H7 (cell line): ENCODE measurements at regions not wholly inside any gene's neighbourhood (a gene's known extent, or its start where the extent isn't known, plus 50 kb on each side); places are given as distances from the start of the nearest gene placed in this dataset.
"Not testable (repeated sequence)": the region's sequence is repeated elsewhere in the genome, so short reads cannot be mapped to it uniquely, and the experiment has no call there.

Experiments
- DNase-seq: peaks from one replicate; pipeline ENCODE4 v3.0.0; 2012
- H3K27me3 ChIP-seq: 2 replicates; pipeline ENCODE4 v1.6.0; 2011; ENCODE audit warnings: mild to moderate bottlenecking, low read length; ENCODE audit not compliant: control insufficient read depth, insufficient read depth
- H3K36me3 ChIP-seq: replicated peaks from 2 replicates; pipeline ENCODE4 v1.5.1; 2011; ENCODE audit warnings: low read length; ENCODE audit not compliant: control insufficient read depth, insufficient read depth
- H3K4me3 ChIP-seq: 2 replicates; pipeline ENCODE4 v1.5.1; 2011; ENCODE audit warnings: low read depth, mild to moderate bottlenecking, control low read depth, low read length, moderate library complexity; ENCODE audit not compliant: insufficient read depth

DNA sequence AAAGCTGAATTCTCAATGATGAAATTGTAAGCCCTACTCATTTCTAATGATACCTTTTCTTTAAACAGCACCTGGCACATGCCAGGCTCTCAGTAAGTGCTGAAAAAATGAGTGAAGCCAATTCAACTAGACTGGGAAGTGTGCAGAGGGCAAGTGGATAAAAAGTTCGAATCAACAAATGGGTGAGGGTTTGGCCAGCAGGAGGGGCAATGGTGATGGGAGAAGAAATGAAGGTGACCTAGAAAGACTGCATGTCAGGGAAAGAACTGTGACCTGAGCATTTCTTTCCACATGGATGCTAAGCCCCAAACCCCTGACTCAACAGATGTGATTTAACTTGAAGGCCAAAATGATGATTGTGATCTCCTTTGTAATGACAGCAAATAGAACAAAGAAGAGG lies 54.6 kb downstream of the DKK1 start:
- H3K27me3 ChIP-seq = no peaks in the 10 kb centered on the region
- no peak overlapping the region for H3K4me3 ChIP-seq
- no peaks in the 10 kb centered on the region for H3K36me3 ChIP-seq
- peak; percentile 26 for DNase-seq

DNA sequence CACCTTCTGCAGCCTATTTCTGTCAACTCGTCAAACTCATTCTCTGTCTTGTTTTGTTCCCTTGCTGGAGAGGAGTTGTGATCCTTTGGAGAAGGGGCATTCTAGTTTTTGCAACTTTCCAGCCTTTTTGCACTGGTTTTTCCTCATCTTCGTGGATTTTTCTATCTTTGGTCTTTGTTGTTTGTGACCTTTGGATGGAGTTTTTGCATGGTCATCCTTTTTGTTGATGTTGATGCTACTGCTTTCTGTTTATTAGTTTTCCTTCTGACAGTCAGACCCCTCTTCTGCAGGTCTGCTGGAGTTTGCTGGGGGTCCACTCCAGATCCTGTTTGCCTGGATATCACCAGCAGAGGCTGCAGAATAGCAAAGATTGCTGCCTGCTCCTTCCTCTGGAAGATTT lies 60.1 kb downstream of the DKK1 start:
- not testable (repeated sequence) for DNase-seq, H3K4me3 ChIP-seq, H3K27me3 ChIP-seq, H3K36me3 ChIP-seq

DNA sequence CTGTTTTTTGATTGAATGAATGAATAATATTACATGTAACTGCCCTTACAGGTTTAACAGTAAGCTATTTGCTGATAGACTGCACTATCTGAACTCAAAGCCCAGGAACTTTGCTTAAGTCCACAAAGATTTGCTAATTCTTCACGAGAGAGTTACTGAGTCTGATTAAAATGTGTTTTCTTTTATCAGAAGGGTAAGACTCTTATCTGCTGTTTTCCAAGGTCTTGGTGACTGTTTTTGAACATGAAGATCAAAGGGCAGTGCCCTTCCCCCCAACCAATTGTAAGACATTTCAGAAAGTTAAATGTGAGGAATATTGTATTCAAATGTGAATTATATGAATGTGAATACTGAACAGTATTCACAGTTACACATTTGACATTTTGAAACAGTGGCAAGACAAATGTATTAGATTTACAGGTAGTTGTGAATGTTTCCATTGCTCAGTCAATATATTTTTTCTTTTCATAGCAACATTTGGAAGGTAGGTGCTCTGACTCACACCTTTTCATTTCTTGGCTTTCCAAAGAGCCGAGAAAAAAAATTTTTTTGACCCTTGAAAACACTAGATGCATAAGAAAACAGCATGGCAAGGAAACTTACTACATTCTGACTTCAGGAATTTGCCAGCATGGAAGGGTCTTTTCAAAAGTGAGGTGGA lies 62.7 kb downstream of the DKK1 start:
- no peaks in the 10 kb centered on the region for H3K36me3 ChIP-seq
- H3K4me3 ChIP-seq = no peak overlapping the region
- H3K27me3 ChIP-seq = no peaks in the 10 kb centered on the region; the same call in 1 of the 2 replicates
- DNase-seq = no peak

DNA sequence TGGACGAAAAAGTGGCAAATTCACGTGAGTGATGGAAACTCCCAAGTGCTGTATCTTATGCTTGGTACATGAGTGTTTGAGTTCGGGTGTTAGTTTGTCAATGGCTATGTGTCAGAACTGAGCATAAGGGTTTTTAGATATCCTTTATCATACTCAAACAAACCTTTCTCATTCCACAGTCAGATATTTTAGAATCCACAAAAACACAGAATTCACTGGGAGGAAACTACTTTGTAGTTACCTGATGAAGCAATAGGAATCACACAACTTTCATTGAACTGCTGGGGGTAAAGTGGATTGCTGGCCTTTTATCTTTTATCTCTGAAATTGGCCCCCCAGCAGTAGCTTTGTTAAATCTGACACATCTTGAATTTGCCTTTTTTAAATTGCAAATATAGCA lies 64.0 kb downstream of the DKK1 start:
- H3K36me3 ChIP-seq = no peaks in the 10 kb centered on the region
- no peak overlapping the region for H3K4me3 ChIP-seq
- H3K27me3 ChIP-seq = no peaks in the 10 kb centered on the region; the same call in 1 of the 2 replicates
- no peak for DNase-seq

DNA sequence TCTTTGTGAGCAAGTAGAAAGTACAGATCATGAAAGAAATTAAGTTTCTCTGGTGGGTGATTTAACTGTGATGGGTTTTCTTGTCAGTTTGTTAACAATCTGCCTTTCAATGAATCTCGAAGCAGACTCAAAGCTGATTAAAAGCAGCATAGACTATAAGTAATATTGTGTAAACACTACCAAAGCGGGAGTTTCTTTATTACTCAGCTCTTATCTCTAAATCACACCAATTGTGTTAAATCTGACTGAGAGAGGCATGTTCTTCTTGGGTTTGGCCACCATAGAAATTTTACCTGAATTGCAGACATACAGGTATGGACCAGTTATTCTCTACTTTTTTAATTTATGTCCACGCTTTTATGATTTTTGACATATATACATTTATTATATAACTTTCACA lies 65.2 kb downstream of the DKK1 start:
- H3K4me3 ChIP-seq = no peak overlapping the region
- H3K36me3 ChIP-seq = no peaks in the 10 kb centered on the region
- DNase-seq = no peak
- H3K27me3 ChIP-seq = no peaks in the 10 kb centered on the region; the same call in 1 of the 2 replicates

DNA sequence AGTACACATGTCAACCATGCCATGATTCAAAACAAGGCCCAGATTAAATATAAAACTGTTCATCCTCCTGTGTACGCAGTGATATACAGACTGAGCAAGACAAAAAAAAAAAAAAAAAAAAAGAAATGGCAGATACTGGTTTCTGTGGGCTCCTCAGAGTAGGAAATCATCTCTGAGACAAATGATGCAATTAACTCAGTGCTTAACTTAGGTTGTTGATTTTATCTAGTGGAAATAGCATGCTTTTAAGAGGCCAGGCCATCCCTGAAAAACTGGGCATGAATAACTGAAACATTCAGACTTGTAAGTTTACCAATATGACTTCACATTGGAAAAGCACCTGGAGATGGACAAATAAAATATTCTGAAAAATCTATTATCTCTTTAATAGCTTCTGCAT lies 69.0 kb downstream of the DKK1 start:
- DNase-seq = no peak
- no peaks in the 10 kb centered on the region for H3K27me3 ChIP-seq
- H3K4me3 ChIP-seq = no peak overlapping the region
- no peaks in the 10 kb centered on the region for H3K36me3 ChIP-seq

DNA sequence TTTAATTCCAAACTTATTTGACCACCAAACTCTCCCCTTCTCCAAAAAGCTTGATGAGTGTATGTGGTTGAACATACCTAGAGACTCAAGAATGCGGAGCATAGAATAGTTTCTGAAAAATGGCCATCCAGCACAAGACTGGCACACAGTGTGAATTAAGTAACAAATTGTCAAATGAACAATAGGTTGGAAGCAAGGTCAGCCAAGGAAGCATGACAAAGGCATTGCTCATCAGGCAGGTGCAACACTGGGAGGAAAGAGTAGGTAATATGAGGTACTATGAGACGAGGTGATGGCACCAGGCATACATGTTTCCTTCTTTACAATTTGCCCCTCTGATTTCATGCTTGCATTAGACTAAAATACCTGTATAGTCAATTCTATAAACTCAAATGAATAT lies 73.7 kb downstream of the DKK1 start:
- DNase-seq = no peak
- Histone ChIP-seq H3K4me3 (no peak overlapping the region), H3K36me3 (no peaks in the 10 kb centered on the region), H3K27me3 (no peaks in the 10 kb centered on the region)

DNA sequence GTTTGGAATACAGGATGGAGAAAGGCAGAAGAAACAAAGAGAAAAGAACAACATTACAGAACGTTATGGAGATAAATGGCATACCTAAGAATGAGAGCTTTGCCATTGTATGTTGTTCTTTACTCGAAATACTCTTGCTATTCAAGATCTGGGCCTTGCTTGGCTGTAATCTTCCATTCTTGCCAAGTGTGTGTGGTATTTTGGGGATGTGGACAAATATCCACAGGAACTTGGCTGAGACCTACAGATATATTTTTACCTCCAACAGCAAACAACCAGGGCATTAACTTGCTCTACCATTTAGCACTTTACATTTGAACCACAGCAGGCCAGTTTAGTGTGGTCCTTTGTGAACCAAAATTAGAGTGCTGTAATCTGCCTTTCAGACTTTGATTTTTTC lies 76.3 kb downstream of the DKK1 start:
- Histone ChIP-seq H3K4me3 (no peak overlapping the region), H3K27me3 (no peaks in the 10 kb centered on the region), H3K36me3 (no peaks in the 10 kb centered on the region)
- DNase-seq = no peak

DNA sequence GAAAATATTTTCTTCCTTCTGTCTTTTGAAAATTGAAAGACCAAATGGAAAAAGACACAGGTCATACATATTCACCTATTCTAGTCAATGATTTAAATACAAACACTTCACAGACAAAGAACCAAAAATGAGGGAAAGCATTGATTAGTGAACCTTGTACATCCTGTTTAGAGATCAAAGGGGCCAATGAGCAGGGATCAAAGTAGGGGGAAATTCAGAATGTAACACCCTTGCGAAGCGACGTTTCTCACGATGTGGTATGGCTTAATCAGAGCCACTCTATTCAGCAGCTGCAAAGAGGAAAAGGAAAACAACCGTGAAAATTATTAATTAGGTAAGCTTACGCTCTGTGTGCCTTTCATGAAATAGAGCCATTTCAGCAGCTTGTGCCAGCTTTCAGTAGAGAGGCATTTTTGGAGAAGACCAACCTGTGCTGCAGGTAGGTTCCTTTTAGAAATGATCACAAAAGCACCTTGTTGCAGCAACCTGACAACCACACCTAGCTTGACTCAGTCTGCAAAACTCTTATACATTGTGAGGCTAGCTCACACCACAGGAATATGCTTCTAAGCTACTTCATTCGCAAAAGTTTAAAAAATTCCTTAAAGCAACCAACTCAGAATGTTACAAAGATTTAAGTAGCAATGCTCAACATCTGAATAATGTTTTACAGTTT lies 78.0 kb downstream of the DKK1 start:
- H3K27me3 ChIP-seq = no peaks in the 10 kb centered on the region
- no peak for DNase-seq
- no peak overlapping the region for H3K4me3 ChIP-seq
- H3K36me3 ChIP-seq = no peaks in the 10 kb centered on the region

DNA sequence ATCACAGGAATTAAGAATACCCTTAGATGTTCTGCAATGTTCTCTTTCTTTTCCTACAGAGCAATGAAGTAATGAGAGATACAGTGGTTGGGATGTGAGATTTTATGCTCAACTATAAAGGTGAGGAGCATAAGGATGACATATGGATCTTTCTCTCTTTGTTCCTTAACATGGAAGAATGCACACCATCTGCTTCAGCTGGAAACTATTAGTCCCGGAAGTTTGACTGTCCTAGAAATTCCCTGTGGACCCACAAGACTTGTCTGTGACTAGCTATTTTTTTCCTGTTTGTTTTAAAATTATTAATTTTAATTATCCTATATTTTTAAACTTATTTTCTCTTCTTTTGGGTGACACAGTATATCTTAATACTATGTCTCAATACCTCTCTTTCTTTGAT lies 80.2 kb downstream of the DKK1 start:
- DNase-seq = no peak
- Histone ChIP-seq H3K4me3 (no peak overlapping the region), H3K36me3 (no peaks in the 10 kb centered on the region), H3K27me3 (no peaks in the 10 kb centered on the region)

DNA sequence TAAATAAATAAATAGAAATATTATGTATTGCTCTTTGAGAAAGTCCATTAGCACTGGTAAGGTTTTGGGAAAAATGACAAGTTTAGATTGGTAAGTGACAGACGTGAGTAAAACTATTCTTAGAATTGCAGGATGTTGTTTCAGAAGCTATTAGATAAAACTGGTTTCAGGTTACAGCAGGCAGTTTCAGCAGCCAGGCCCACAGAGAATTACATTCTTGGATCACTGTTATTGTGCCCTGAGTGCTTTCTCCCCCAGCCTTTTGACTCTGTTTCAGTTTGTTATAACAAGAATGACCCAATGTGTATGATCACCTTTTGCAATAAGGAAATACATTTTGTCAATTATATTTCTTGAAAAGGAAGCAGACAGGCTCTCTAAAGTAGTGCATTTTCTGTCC lies 86.5 kb downstream of the DKK1 start:
- Histone ChIP-seq H3K27me3 (no peaks in the 10 kb centered on the region), H3K36me3 (no peaks in the 10 kb centered on the region), H3K4me3 (no peak overlapping the region)
- DNase-seq = no peak

DNA sequence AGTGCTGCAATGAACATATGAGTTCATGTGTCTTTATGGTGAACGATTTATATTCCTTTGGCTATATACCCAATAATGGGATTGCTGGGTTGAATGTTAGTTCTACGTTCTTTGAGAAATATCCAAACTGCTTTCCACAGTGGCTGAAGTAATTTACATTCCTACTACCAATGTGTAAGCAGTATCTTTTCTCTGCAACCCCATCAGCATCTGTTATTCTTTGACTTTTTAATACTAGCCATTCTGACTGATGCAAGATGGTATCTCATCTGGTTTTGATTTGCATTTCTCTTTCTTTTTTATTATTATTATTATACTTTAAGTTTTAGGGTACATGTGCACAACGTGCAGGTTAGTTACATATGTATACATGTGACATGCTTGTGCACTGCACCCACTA lies 89.7 kb downstream of the DKK1 start:
- not testable (repeated sequence) for DNase-seq, H3K27me3 ChIP-seq, H3K4me3 ChIP-seq, H3K36me3 ChIP-seq

DNA sequence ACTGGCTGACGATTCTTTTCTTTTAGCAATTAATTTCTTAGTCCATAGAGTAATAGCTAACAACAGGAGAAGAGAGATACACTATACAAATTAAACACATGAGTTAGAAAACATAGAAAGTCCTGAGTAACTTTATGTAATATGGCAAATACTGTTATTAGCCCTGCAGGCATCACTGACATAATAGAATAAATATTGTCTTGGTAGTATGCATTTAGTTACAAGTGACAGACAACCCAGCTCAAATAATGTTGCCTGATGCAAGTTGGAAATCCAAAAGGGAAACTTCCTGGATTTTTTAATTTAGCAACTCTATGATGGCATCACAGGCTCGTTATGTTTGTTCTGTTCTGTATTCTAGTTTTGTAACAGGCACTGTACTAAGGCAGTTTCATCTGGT lies 95.1 kb downstream of the DKK1 start:
- Histone ChIP-seq H3K4me3 (no peak overlapping the region), H3K36me3 (no peaks in the 10 kb centered on the region), H3K27me3 (no peaks in the 10 kb centered on the region)
- DNase-seq = no peak

DNA sequence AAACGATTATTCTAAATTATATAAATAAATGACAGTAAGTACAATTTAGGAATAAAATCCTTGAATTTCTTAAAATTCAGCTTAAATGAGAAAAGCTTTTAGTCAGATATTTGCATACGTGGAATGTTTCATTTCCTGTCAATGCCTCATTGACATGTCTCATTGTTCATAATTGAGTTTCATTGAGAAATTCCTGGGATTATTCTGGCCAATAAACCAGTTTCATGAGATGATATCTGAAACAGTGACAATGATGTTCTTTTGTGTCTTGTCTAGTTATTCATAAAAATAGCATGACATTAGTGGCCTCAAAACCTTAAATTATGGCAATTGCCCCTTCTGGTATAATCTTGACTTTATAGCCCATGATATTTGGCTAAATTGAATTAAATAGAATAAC lies 95.8 kb downstream of the DKK1 start:
- no peaks in the 10 kb centered on the region for H3K36me3 ChIP-seq
- H3K4me3 ChIP-seq = no peak overlapping the region
- H3K27me3 ChIP-seq = no peaks in the 10 kb centered on the region
- no peak for DNase-seq

DNA sequence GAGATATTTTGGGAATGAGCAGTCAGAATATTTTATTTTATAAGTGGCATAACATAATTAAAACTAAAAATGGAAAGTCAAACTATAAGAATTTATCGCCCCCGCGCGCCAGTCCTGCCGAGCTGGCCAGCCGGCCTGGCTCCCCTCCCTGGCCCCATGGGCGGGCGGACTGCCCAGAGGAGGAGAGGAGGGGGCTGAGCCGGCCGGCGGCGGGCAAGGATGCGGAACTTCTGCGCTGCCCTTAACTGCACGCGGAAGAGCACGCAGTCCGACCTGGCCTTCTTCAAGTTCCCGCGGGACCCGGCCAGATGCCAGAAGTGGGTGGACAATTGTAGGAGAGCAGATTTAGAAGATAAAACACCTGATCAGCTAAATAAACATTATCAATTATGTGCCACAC lies 96.8 kb downstream of the DKK1 start:
- DNase-seq = peak; percentile 7

DNA sequence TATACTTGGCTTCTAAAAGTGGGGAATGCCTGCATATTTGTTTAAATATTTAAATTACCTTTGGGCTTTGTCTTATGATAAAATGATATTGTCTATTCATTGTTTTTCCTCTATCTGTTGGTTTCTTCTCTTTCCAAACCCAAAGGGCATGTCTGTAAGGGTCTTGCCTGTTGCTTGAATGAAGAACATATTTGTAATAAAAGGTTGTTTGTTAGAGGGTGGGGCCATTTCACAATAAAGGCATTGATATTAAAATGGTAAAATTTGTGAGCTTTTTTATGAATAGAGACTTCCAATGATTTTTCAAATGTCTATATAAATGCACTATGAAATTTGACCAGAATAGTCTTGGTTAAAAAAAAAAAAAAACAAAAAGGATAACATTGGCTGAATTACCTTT lies 105.2 kb downstream of the DKK1 start:
- Histone ChIP-seq H3K36me3 (no peaks in the 10 kb centered on the region), H3K4me3 (no peak overlapping the region), H3K27me3 (no peaks in the 10 kb centered on the region)
- no peak for DNase-seq

More for the DNA sequence above, 96.8 kb downstream of the DKK1 start:
- no peaks in the 10 kb centered on the region for H3K36me3 ChIP-seq
- no peaks in the 10 kb centered on the region for H3K27me3 ChIP-seq
- H3K4me3 ChIP-seq = no peak overlapping the region
